Vagina (tissue), 2 donors: ENCODE measurements at regions not wholly inside any gene's neighbourhood (a gene's known extent, or its start where the extent isn't known, plus 50 kb on each side); places are given as distances from the start of the nearest gene placed in this dataset.

Experiments
- POLR2A ChIP-seq, 2 donors: fragments of 450-650 bp; IDR thresholded peaks; one replicate each; pipeline ENCODE4 v1.6.1; 2017; ENCODE audit warnings: antibody characterized with exemption in 2 of 2, mild to moderate bottlenecking in 2 of 2, moderate library complexity in 2 of 2
- POLR2AphosphoS5 ChIP-seq, 2 donors: sonication (generic); formaldehyde crosslinking; IDR thresholded peaks; one replicate each; pipeline ENCODE4 v1.9.0; 2017; ENCODE audit warnings: antibody characterized with exemption in 2 of 2, mild to moderate bottlenecking in 2 of 2, low read depth in 1 of 2; ENCODE audit not compliant: insufficient read depth in 1 of 2
- TF ChIP-seq, protein P1 (sequence below), 3 experiments: fragments of 450-650 bp in 2 of 3; fragments of 200-600 bp in 1 of 3; sonication (generic) in 1 of 3; IDR thresholded peaks; one replicate each; pipeline ENCODE4 v1.5.1; 2017 to 2019; ENCODE audit warnings: antibody characterized with exemption in 3 of 3, mild to moderate bottlenecking in 2 of 3, moderate library complexity in 2 of 3

DNA sequence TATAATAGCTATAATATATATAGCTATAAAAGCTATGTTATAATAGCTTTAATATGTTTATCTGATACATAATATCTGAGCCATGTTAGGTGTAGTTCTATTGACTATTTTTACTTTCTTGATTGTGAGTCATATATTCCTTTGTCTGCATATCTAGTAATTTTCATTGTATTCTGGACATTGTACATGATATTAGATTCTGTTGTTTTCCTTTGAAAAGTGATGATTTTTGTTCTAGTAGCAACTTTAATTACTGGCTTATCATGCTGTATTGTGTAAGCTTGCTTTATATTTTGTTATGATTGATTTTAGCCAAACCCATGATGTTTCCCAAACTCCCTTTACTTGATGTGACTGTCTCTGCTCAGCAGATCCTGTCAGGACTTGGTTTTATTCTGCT, 125.7 kb upstream of the TCF4 start:
- TF ChIP-seq POLR2AphosphoS5 (IDR thresholded peaks at IDR 0.05; ENCODE audit: insufficient read depth in 1 of 2, low read depth in 1 of 2) (no peak), POLR2A (IDR thresholded peaks at IDR 0.05) (no peak)
- TF ChIP-seq, protein P1, sequence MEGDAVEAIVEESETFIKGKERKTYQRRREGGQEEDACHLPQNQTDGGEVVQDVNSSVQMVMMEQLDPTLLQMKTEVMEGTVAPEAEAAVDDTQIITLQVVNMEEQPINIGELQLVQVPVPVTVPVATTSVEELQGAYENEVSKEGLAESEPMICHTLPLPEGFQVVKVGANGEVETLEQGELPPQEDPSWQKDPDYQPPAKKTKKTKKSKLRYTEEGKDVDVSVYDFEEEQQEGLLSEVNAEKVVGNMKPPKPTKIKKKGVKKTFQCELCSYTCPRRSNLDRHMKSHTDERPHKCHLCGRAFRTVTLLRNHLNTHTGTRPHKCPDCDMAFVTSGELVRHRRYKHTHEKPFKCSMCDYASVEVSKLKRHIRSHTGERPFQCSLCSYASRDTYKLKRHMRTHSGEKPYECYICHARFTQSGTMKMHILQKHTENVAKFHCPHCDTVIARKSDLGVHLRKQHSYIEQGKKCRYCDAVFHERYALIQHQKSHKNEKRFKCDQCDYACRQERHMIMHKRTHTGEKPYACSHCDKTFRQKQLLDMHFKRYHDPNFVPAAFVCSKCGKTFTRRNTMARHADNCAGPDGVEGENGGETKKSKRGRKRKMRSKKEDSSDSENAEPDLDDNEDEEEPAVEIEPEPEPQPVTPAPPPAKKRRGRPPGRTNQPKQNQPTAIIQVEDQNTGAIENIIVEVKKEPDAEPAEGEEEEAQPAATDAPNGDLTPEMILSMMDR (IDR thresholded peaks at IDR 0.05): no peak
